GM18519 (cell line): ENCODE measurements at regions not wholly inside any gene's neighbourhood (a gene's known extent, or its start where the extent isn't known, plus 50 kb on each side); places are given as distances from the start of the nearest gene placed in this dataset.

ENCODE experiments used
- ATAC-seq: cut with Tn5 transposase; IDR thresholded peaks from one replicate; pipeline ENCODE4 v1.9.1; 2021; ENCODE audit warnings: mild to moderate bottlenecking, moderate library complexity; ENCODE audit not compliant: unreplicated experiment, low FRiP score

GRCh38 chr1:94646786-94647555, 105.4 kb upstream of the F3 start:
- no peak for ATAC-seq

- ATAC-seq = no peak
Measured at GRCh38 chr1:94646141-94646643, 104.6 kb upstream of the F3 start.

GRCh38 chr1:94644352-94644751, 102.8 kb upstream of the F3 start:
- ATAC-seq = no peak

GRCh38 chr1:94643819-94644218, 102.3 kb upstream of the F3 start:
- ATAC-seq = no peak

GRCh38 chr1:94642617-94643321, 101.2 kb upstream of the F3 start:
- ATAC-seq = no peak

GRCh38 chr1:94641990-94642389, 100.4 kb upstream of the F3 start:
- ATAC-seq = no peak

GRCh38 chr1:94640125-94640524, 98.6 kb upstream of the F3 start:
- no peak for ATAC-seq

GRCh38 chr1:94637121-94637520, 95.6 kb upstream of the F3 start:
- no peak for ATAC-seq

- ATAC-seq = no peak
Measured at GRCh38 chr1:94636624-94637023, 95.1 kb upstream of the F3 start.

- ATAC-seq = no peak
Measured at GRCh38 chr1:94636100-94636499, 94.5 kb upstream of the F3 start.

- no peak for ATAC-seq
Measured at GRCh38 chr1:94634977-94635416, 93.4 kb upstream of the F3 start.

- ATAC-seq = no peak
Measured at GRCh38 chr1:94633051-94633450, 91.5 kb upstream of the F3 start.

GRCh38 chr1:94629259-94630181, 88.0 kb upstream of the F3 start:
- ATAC-seq = no peak

- ATAC-seq = no peak
Measured at GRCh38 chr1:94628499-94628843, 86.9 kb upstream of the F3 start.

GRCh38 chr1:94627771-94628498, 86.4 kb upstream of the F3 start:
- ATAC-seq = no peak

GRCh38 chr1:94624203-94624602, 82.6 kb upstream of the F3 start:
- no peak for ATAC-seq

GRCh38 chr1:94623560-94624148, 82.1 kb upstream of the F3 start:
- ATAC-seq = no peak

GRCh38 chr1:94622757-94623156, 81.2 kb upstream of the F3 start:
- ATAC-seq = no peak

GRCh38 chr1:94621802-94622201, 80.2 kb upstream of the F3 start:
- ATAC-seq = no peak

GRCh38 chr1:94621395-94621794, 79.8 kb upstream of the F3 start:
- ATAC-seq = no peak
